OCI-LY7 (cell line): ENCODE measurements at regions not wholly inside any gene's neighbourhood (a gene's known extent, or its start where the extent isn't known, plus 50 kb on each side); places are given as distances from the start of the nearest gene placed in this dataset.

Experiments
- CTCF ChIP-seq: fragments of 200-600 bp; sonication (generic); conservative IDR thresholded peaks from 2 replicates; pipeline ENCODE4 v1.5.1; 2014; ENCODE audit warnings: mild to moderate bottlenecking, antibody characterized with exemption, low read length, moderate library complexity, mixed read lengths
- EZH2phosphoT487 ChIP-seq: fragments of 200-600 bp; sonication (generic); IDR thresholded peaks from 2 replicates; pipeline ENCODE4 v1.6.1; 2018; ENCODE audit warnings: low read depth, borderline replicate concordance, mild to moderate bottlenecking, mixed run types, antibody characterized with exemption, low read length, moderate library complexity, mixed read lengths

GRCh38 chr1:82697965-82698364 is 897.2 kb downstream of the ADGRL2 start:
- TF ChIP-seq CTCF (no peak), EZH2phosphoT487 (no peak)
